BLaER1 (cell line): ENCODE measurements at regions not wholly inside any gene's neighbourhood (a gene's known extent, or its start where the extent isn't known, plus 50 kb on each side); places are given as distances from the start of the nearest gene placed in this dataset.

Source experiments
- H3K27ac ChIP-seq: shearing (Covaris generic); formaldehyde crosslinking; 2 replicates; pipeline ENCODE4 v1.8.1; 2022
- H3K27me3 ChIP-seq: shearing (Covaris generic); formaldehyde crosslinking; 2 replicates; pipeline ENCODE4 v1.8.1; 2022
- H3K36me3 ChIP-seq: shearing (Covaris generic); formaldehyde crosslinking; 2 replicates; pipeline ENCODE4 v1.8.1; 2022
- H3K4me1 ChIP-seq: shearing (Covaris generic); formaldehyde crosslinking; 2 replicates; pipeline ENCODE4 v1.8.1; 2022
- H3K4me2 ChIP-seq: shearing (Covaris generic); formaldehyde crosslinking; 2 replicates; pipeline ENCODE4 v1.8.1; 2022
- H3K4me3 ChIP-seq: shearing (Covaris generic); formaldehyde crosslinking; 2 replicates; pipeline ENCODE4 v1.8.1; 2022
- H3K9ac ChIP-seq: shearing (Covaris generic); formaldehyde crosslinking; 2 replicates; pipeline ENCODE4 v1.8.1; 2022
- H3K9me3 ChIP-seq: shearing (Covaris generic); formaldehyde crosslinking; 2 replicates; pipeline ENCODE4 v1.8.1; 2022
- H4K20me1 ChIP-seq: shearing (Covaris generic); formaldehyde crosslinking; 2 replicates; pipeline ENCODE4 v1.8.1; 2022
- Cebpa-rat ChIP-seq: shearing (Covaris generic); IDR thresholded peaks from 2 replicates; pipeline ENCODE4 v1.8.1; 2022

GRCh38 chr2:15681089-15681885 lies 89.6 kb downstream of the DDX1 start:
- Histone ChIP-seq H3K4me1 (no peaks in the 10 kb centered on the region), H3K9ac (no peak overlapping the region), H3K27me3 (no peaks in the 10 kb centered on the region), H3K4me2 (no peak overlapping the region), H3K36me3 (no peaks in the 10 kb centered on the region), H3K4me3 (no peak overlapping the region), H3K27ac (no peak overlapping the region), H3K9me3 (no peaks in the 10 kb centered on the region; the same call in 1 of the 2 replicates), H4K20me1 (no peaks in the 10 kb centered on the region)
- no peak for TF ChIP-seq Cebpa-rat

GRCh38 chr2:15682354-15682753 lies 90.7 kb downstream of the DDX1 start:
- no peak for TF ChIP-seq Cebpa-rat
- H3K36me3 ChIP-seq, result no peaks in the 10 kb centered on the region
- no peak overlapping the region for H3K4me3 ChIP-seq
- H3K4me1 ChIP-seq, result no peaks in the 10 kb centered on the region
- no peaks in the 10 kb centered on the region for H3K27me3 ChIP-seq
- H3K4me2 ChIP-seq, result no peak overlapping the region
- no peak overlapping the region for H3K27ac ChIP-seq
- no peaks in the 10 kb centered on the region for H4K20me1 ChIP-seq
- H3K9me3 ChIP-seq, result no peaks in the 10 kb centered on the region; the same call in 1 of the 2 replicates
- no peak overlapping the region for H3K9ac ChIP-seq

- Histone ChIP-seq H3K4me2 (no peak overlapping the region), H3K9me3 (no peaks in the 10 kb centered on the region; the same call in 1 of the 2 replicates), H3K4me3 (no peak overlapping the region), H4K20me1 (no peaks in the 10 kb centered on the region), H3K27ac (no peak overlapping the region), H3K36me3 (no peaks in the 10 kb centered on the region), H3K27me3 (no peaks in the 10 kb centered on the region), H3K9ac (no peak overlapping the region), H3K4me1 (0 out of 2 replicates have a peak, but pooled peaks cover 3% of the 10 kb centered on the region)
- no peak for TF ChIP-seq Cebpa-rat
Observed at GRCh38 chr2:15684161-15685039, 92.7 kb downstream of the DDX1 start.

- no peaks in the 10 kb centered on the region for H3K36me3 ChIP-seq
- TF ChIP-seq Cebpa-rat, result no peak
- H3K4me2 ChIP-seq, result no peak overlapping the region
- no peak overlapping the region for H3K27ac ChIP-seq
- no peaks in the 10 kb centered on the region for H3K27me3 ChIP-seq
- H3K4me1 ChIP-seq, result 0 out of 2 replicates have a peak, but pooled peaks cover 9% of the 10 kb centered on the region
- H4K20me1 ChIP-seq, result no peaks in the 10 kb centered on the region
- no peaks in the 10 kb centered on the region; the same call in 1 of the 2 replicates for H3K9me3 ChIP-seq
- no peak overlapping the region for H3K9ac ChIP-seq
- no peak overlapping the region for H3K4me3 ChIP-seq
Observed at GRCh38 chr2:15685143-15685542, 93.5 kb downstream of the DDX1 start.

GRCh38 chr2:15686643-15687042 lies 95.0 kb downstream of the DDX1 start:
- no peak for TF ChIP-seq Cebpa-rat
- Histone ChIP-seq H3K27ac (no peak overlapping the region), H4K20me1 (no peaks in the 10 kb centered on the region), H3K4me1 (0 out of 2 replicates have a peak, but pooled peaks cover 9% of the 10 kb centered on the region), H3K27me3 (no peaks in the 10 kb centered on the region), H3K36me3 (no peaks in the 10 kb centered on the region), H3K4me2 (no peak overlapping the region), H3K4me3 (no peak overlapping the region), H3K9ac (no peak overlapping the region), H3K9me3 (no peaks in the 10 kb centered on the region)

GRCh38 chr2:15687243-15687642 lies 95.6 kb downstream of the DDX1 start:
- Histone ChIP-seq H3K4me3 (no peak overlapping the region), H3K27me3 (no peaks in the 10 kb centered on the region), H3K9ac (no peak overlapping the region), H3K4me1 (0 out of 2 replicates have a peak, but pooled peaks cover 9% of the 10 kb centered on the region), H3K27ac (no peak overlapping the region), H3K4me2 (no peak overlapping the region), H3K36me3 (no peaks in the 10 kb centered on the region), H4K20me1 (no peaks in the 10 kb centered on the region), H3K9me3 (no peaks in the 10 kb centered on the region)
- TF ChIP-seq Cebpa-rat, result no peak

GRCh38 chr2:15687720-15688119 lies 96.1 kb downstream of the DDX1 start:
- Histone ChIP-seq H4K20me1 (no peaks in the 10 kb centered on the region), H3K27ac (no peak overlapping the region), H3K4me2 (no peak overlapping the region), H3K4me3 (no peak overlapping the region), H3K27me3 (no peaks in the 10 kb centered on the region), H3K9me3 (no peaks in the 10 kb centered on the region), H3K4me1 (peaks cover 9% of the 10 kb centered on the region; the same call in 1 of the 2 replicates), H3K36me3 (no peaks in the 10 kb centered on the region), H3K9ac (no peak overlapping the region)
- no peak for TF ChIP-seq Cebpa-rat

GRCh38 chr2:15688924-15689568 lies 97.4 kb downstream of the DDX1 start:
- Histone ChIP-seq H3K27ac (no peak overlapping the region), H3K4me3 (no peak overlapping the region), H3K9me3 (no peaks in the 10 kb centered on the region), H3K4me1 (peaks cover 22% of the 10 kb centered on the region), H4K20me1 (no peaks in the 10 kb centered on the region), H3K36me3 (no peaks in the 10 kb centered on the region), H3K9ac (no peak overlapping the region), H3K27me3 (no peaks in the 10 kb centered on the region), H3K4me2 (no peak overlapping the region)
- TF ChIP-seq Cebpa-rat, result no peak

GRCh38 chr2:15689654-15690053 lies 98.0 kb downstream of the DDX1 start:
- H3K4me2 ChIP-seq, result no peak overlapping the region
- H4K20me1 ChIP-seq, result no peaks in the 10 kb centered on the region
- H3K4me3 ChIP-seq, result no peak overlapping the region
- H3K4me1 ChIP-seq, result peaks cover 28% of the 10 kb centered on the region
- no peak for TF ChIP-seq Cebpa-rat
- no peak overlapping the region for H3K27ac ChIP-seq
- H3K27me3 ChIP-seq, result no peaks in the 10 kb centered on the region
- no peaks in the 10 kb centered on the region for H3K36me3 ChIP-seq
- H3K9me3 ChIP-seq, result no peaks in the 10 kb centered on the region
- H3K9ac ChIP-seq, result no peak overlapping the region
